GM13977 (cell line): ENCODE measurements at regions not wholly inside any gene's neighbourhood (a gene's known extent, or its start where the extent isn't known, plus 50 kb on each side); places are given as distances from the start of the nearest gene placed in this dataset.

Experiments
- DNase-seq: peaks from one replicate; pipeline ENCODE4 v3.0.0; 2012; ENCODE audit warnings: low spot score
- CTCF ChIP-seq: IDR thresholded peaks from 2 replicates; pipeline ENCODE4 v1.5.1; 2012; ENCODE audit warnings: mild to moderate bottlenecking, control low read depth; ENCODE audit not compliant: insufficient read depth; ENCODE audit errors: extremely low read depth, missing control alignments
- in situ Hi-C: fragments of 300-500 bp; cut with MboI; formaldehyde crosslinking; loops from one replicate; pipeline ENCODE4 v1.12.0; 2022; ENCODE audit warnings: low sequenced_read_pairs, low pct_unique_long_range_greater_than_20kb, mixed read lengths, inconsistent platforms; ENCODE audit not compliant: unreplicated experiment

GRCh38 chr9:96021551-96022444, 146.3 kb downstream of the ERCC6L2 start:
- DNase-seq, result peak; percentile 54

GRCh38 chr9:96020792-96021550, 145.5 kb downstream of the ERCC6L2 start:
- TF ChIP-seq CTCF, result no peak
- DNase-seq, result peak; percentile 59
- in situ Hi-C loops, result no loop called here

More at GRCh38 chr9:96021551-96022444, 146.3 kb downstream of the ERCC6L2 start:
- TF ChIP-seq CTCF, result no peak
- in situ Hi-C loops, result no loop called here

GRCh38 chr9:96020300-96020791, 144.9 kb downstream of the ERCC6L2 start:
- TF ChIP-seq CTCF, result no peak
- in situ Hi-C loops, result no loop called here
- no peak for DNase-seq
